Vagina (tissue), 2 donors: ENCODE measurements at regions not wholly inside any gene's neighbourhood (a gene's known extent, or its start where the extent isn't known, plus 50 kb on each side); places are given as distances from the start of the nearest gene placed in this dataset.

Experiments
- CTCF ChIP-seq, 3 experiments: fragments of 450-650 bp in 2 of 3; fragments of 200-600 bp in 1 of 3; sonication (generic) in 1 of 3; IDR thresholded peaks; one replicate each; pipeline ENCODE4 v1.5.1; 2017 to 2019; ENCODE audit warnings: antibody characterized with exemption in 3 of 3, mild to moderate bottlenecking in 2 of 3, moderate library complexity in 2 of 3
- POLR2A ChIP-seq, 2 donors: fragments of 450-650 bp; IDR thresholded peaks; one replicate each; pipeline ENCODE4 v1.6.1; 2017; ENCODE audit warnings: antibody characterized with exemption in 2 of 2, mild to moderate bottlenecking in 2 of 2, moderate library complexity in 2 of 2
- POLR2AphosphoS5 ChIP-seq, 2 donors: sonication (generic); formaldehyde crosslinking; IDR thresholded peaks; one replicate each; pipeline ENCODE4 v1.9.0; 2017; ENCODE audit warnings: antibody characterized with exemption in 2 of 2, mild to moderate bottlenecking in 2 of 2, low read depth in 1 of 2; ENCODE audit not compliant: insufficient read depth in 1 of 2

DNA sequence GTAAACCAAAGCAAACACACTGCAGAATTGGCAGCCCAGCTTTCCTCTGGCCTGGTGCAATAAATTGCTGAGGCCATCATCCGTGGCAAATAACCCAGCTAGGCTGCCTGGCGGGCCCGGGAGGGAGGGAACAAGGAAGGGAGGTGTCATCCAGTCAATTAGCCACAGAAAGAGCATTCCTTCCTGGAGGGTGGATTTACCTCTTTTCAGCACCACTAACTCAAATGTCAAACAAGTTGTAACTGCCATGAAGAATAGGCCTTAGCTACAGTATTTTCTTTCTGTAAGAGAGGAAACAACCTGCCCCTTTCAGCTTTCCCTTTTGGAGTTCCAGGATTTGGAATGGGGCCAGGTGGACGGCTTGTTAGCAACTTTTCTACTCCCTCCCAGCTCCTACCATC, 163.8 kb upstream of the BDNF start:
- TF ChIP-seq CTCF (IDR thresholded peaks at IDR 0.05) (no peak), POLR2A (IDR thresholded peaks at IDR 0.05) (no peak), POLR2AphosphoS5 (IDR thresholded peaks at IDR 0.05; ENCODE audit: insufficient read depth in 1 of 2, low read depth in 1 of 2) (no peak)
